GM19238 (cell line): ENCODE measurements at regions not wholly inside any gene's neighbourhood (a gene's known extent, or its start where the extent isn't known, plus 50 kb on each side); places are given as distances from the start of the nearest gene placed in this dataset.

ENCODE experiments used
- DNase-seq: peaks from one replicate; pipeline ENCODE4 v3.0.0; 2011; ENCODE audit warnings: low spot score; ENCODE audit not compliant: insufficient read length

DNA sequence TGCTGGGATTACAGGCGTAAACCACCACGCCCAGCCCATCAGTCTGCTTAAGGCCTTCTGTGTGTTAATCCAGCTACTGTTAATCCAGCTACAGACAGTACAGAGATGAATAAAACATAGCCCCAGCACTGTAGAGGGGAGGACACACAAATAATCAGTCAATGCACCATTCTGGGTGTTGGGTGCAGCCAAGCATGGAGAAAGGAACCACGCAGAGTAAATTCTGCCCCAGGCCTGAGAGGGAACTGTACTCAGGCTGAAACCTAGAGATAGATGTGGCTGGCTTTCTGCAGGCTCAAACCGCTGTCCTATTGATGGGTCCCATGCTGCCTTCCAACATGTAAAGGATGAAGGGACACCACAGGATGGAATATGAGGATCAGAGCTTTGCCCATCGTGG, 136.8 kb upstream of the IGSF21 start:
- DNase-seq = no peak

GRCh38 chr1:17973694-17974093, 133.9 kb upstream of the IGSF21 start:
- no peak for DNase-seq

- DNase-seq = no peak
Observed at GRCh38 chr1:17976854-17977253, 130.7 kb upstream of the IGSF21 start.

GRCh38 chr1:17978016-17978415, 129.6 kb upstream of the IGSF21 start:
- no peak for DNase-seq

DNA sequence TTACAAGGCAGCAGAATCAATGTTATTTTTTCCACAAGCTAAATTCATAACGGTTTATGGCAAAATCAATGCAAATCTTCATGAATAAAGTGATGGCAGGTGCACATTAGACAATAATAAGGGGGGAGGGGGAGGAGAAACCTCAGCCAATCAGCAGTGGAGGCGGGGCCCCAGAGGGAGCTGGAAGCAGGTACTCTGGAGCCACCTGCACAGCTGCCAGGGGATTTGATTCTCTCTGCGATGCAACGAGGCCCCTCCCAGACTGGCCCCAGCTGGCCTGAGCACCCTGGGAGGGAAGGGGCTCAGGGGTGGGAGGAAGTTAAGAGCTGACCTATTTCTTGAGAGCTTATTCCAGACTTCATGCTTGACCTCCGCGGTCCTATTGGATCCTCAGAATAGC, 127.8 kb upstream of the IGSF21 start:
- no peak for DNase-seq

DNA sequence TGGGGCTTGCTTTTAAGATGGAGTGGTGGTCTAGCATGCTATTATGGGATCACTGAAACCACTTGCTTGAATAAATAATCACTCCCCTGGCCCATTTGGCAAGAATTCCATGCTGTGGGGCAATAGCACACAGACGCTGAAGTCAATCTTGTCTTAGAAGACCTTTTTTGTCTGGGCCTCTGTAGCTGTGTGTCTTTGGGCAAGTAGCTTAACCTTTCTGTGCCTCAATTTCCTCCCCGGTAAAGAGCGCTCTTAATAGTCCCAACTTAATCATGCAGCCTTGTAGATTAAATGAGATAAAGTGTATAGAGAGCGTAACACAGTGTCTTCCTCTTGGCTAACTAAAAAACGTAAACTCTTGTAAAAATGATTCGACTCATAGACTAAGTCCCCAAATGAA, 125.4 kb upstream of the IGSF21 start:
- no peak for DNase-seq

DNA sequence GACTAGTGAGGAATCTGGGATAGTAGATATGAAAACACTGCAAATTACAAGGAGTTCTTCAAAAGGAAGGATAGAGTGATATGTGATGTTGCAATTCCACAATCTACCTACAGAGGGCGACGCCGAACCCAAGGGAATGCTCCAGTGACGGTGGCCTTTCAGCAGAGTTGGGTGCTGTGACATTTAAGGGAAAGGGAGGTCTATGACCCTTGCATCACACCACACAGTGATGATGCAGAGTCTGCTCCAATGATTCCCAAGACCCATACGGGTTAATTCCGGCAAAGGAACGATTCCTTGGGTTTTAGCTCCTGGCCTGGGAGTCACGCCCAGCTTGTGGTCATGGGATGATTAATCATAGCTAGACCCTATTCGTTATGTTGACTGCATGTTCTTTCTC, 123.0 kb upstream of the IGSF21 start:
- peak; percentile 26 for DNase-seq

GRCh38 chr1:17986156-17986555, 121.4 kb upstream of the IGSF21 start:
- DNase-seq = no peak

DNA sequence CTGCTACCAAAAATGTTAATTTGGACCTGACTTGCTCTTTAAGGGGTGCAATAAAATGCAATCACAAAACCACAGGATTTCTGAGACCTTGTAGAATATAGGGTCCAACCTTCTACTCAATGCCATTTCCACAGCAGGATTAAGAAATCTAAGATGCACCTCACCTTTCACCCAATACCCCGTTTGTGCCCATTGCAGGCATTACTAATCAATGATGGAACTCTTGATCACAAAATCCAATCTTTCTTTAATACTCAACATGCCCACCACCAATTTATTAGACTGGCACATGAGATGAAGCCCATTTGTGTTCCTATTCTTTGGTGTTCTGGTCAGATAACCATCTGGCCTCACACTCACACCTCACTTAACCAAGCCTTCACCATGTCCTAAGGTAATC, 117.2 kb upstream of the IGSF21 start:
- DNase-seq = no peak

DNA sequence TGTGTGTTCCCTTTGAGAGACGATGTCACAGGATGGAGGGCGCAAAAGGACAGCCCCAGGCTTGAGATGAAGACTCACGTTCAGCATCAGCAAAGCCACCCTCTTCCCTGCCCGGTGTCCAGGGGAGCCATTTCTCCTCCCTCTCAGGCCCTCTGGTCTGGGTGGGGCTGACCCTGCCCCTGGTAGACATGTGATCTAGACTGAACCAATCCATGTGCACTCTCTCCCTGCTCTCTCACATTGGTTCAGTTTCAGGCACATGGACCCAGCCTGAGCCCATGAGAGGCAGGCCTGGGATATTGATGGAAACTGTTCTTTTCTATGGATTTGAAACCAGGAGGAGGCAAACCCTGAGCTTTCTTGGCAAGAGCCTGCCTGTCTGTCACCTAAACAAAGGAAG, 115.6 kb upstream of the IGSF21 start:
- no peak for DNase-seq

DNA sequence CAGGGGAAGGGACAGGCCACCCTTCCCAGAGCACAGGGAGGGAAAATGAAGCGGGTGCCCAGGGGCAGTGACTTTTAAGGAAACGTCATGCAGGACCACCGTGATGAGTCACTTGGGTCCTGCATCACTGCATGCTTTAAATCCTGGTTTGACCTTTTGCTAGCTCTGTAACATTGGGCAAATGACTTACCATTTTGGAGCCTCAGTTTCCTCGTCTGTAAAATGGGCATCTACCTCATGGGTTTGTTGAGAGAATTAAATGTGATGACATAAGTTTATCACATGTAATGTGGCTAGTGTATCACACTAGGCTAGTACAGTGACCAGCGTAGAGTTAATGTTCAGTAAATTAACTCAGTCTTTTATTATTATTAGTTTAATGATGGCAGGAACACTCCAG, 114.8 kb upstream of the IGSF21 start:
- DNase-seq = no peak

DNA sequence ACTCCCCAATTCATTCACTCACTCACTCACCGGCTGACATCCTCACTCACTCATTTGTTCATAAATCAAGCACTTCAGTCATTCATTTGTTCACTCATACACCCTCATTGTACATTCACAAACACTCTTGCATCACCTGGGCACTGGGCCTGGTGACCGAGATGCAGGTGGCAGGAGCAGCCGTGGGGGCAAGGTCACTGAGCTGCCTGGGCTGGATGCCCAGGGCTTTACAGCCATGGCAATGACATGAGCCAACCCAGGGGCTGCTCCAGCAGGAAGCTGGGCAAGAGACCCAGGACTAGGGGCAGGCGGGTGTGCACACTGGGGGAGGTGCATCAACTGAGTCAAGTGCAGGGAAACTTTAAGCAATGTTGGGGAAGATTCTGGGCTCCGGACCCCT, 113.6 kb upstream of the IGSF21 start:
- no peak for DNase-seq

GRCh38 chr1:17995480-17995879, 112.1 kb upstream of the IGSF21 start:
- no peak for DNase-seq

DNA sequence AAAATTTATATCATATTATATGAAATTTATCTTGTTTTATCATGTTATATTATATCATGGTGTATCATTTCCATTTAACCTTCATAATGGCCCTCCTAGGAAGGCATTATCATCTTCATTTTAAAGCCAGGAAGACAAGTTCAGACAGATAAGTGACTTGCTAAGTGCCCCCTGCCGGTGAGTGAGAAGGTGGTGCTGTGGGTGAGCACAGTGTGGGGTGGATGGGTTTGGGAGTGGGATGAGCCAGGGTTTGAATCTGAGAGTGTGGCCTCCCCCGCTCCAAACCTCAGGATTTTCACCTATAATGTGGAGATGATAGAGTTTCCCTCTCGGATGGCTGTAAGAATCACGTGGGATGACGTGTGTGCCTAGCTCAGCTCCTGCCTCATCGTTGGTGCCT, 108.7 kb upstream of the IGSF21 start:
- no peak for DNase-seq

- no peak for DNase-seq
Observed at GRCh38 chr1:17999884-18000283, 107.7 kb upstream of the IGSF21 start.

DNA sequence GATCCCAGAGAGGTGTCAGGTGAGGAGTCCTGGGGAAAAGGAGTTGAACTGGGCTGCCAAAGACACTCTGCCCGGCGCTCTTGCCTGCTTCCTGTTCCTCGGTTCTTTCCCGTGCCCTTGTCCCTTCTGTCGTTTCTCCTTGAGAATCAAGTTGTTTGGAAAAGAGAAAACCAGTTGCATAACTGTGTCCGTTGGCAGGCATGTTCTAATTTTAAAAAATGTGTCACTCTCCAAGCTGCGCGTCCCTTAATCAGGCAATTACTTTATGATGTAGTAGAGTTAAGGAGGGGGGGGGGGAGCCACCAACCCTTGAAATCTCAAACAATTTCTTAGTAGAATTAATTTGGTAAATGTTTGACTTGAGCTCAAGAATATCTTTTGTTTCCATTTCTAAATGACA, 105.9 kb upstream of the IGSF21 start:
- DNase-seq = no peak

- DNase-seq = no peak
Observed at GRCh38 chr1:18004278-18004677, 103.3 kb upstream of the IGSF21 start.

DNA sequence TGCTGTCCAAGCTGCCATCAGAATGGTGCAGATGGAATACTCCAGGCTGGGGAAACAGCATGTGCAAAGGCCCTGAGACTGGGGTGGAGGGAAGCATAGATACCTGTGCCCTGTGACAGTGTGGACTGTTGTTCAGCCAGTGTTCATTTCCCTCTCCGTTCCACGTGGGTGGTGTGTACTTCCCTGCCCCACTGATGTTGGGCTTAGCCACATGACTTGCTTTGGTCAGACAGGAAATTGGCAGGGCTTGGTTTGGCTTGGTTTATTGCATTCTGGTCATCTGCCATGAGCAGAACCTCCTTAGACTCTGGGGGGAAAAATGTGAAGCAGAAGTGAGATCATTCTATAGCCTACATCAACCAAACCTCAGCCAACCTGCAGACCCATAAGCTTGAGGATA, 102.4 kb upstream of the IGSF21 start:
- no peak for DNase-seq

DNA sequence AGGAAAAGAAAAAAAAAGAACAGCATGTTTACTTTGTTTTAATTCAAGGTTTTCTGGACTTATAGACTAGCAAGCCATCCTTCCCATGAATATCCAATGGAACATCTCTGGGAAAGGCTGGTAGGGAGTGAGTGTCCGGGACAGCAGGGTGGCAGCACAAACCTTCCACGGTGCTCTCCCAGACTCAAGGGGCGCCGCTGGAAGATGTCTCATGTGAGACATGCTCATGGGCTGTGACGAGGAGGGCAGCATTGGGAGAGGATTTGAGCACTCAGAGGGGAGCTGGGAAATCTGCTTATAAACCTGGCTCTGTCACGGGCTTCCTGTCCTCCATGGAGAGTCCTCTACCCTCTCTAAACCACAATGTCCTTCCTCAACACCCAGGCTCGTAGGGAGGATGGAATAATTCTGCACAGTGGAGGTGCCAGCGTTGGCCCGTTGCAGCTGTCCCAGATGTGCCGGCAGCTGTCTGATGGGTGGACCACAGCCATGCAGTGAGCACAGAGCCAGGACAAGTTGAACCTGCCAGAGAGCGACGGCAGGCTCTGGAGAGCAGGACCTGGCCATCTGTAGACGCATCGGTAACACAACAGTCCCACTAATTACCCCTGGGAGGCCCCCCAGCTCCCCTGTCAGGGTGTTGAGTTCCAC, 100.1 kb upstream of the IGSF21 start:
- DNase-seq = no peak

GRCh38 chr1:18008081-18008480, 99.5 kb upstream of the IGSF21 start:
- no peak for DNase-seq

DNA sequence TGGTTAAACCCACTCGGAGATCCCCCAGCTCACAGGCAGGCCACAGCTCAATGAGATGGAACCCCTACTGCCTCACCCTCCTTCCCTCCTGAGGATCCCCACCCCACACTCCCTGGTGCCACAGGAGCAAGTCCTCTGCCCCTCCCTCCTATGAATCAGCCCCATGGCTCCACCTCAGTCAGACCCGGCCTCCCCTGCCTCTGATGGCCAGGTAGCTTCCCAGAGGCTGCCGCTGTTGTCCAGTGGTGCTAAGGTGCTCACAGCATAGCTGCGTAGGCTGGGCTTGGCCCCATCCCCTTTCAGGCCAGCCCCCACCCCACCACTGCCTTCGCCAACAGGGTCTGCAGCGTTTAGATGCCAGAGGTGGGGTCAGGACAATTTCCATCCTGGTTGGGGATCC, 98.5 kb upstream of the IGSF21 start:
- no peak for DNase-seq

DNA sequence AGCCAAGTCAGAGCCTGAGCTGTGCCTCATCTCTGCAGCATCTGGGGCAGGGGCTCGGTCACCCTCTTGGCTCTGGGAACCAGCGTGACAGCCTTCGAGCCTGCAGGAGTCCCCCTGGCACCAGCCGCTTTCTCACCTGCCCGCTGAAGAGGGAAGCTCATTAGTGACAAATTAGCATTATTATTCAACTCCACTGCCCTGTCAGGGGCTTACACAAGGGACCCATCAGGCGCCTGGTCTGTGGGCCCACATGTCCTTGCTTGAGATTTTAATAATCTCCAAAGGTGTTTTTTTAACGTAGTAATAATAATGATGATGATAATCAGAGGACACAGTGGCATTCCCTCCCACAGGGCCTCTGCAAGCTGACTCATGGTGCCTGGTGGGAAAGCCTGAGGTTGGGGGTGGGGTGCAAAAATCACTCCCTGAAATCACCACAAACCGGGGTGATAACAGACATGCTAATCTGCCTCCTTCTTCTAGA, 98.1 kb upstream of the IGSF21 start:
- no peak for DNase-seq

GRCh38 chr1:18010408-18010807, 97.2 kb upstream of the IGSF21 start:
- DNase-seq = no peak

GRCh38 chr1:18010945-18011344, 96.7 kb upstream of the IGSF21 start:
- DNase-seq = no peak
